SIG-M5 (cell line): ENCODE measurements at regions not wholly inside any gene's neighbourhood (a gene's known extent, or its start where the extent isn't known, plus 50 kb on each side); places are given as distances from the start of the nearest gene placed in this dataset.
"Not testable (repeated sequence)": the region's sequence is repeated elsewhere in the genome, so short reads cannot be mapped to it uniquely, and the experiment has no call there.

Source experiments
- DNase-seq: peaks from one replicate; lab custom pipeline; 2025; lab: John Stamatoyannopoulos, UW

DNA sequence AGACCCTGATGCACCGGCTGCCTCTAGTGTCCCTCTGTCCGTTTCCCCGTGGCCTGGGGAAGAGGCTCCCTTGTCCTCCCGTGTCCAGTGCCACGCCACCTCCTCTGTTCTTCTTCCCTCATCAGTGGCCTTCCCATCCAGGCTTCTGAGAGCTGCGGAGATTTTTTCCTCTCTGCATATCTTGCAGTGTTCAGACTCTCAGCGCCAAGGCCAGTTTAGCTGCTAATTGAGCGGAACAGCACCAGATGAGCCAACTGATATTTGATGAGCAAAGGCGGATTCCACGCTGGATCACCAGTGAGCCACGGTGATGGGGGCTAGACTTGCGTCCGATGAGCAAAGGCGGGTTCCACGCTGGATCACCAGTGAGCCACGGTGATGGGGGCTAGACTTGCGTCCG lies 257.6 kb downstream of the FOXL1 start:
- DNase-seq: no peak

DNA sequence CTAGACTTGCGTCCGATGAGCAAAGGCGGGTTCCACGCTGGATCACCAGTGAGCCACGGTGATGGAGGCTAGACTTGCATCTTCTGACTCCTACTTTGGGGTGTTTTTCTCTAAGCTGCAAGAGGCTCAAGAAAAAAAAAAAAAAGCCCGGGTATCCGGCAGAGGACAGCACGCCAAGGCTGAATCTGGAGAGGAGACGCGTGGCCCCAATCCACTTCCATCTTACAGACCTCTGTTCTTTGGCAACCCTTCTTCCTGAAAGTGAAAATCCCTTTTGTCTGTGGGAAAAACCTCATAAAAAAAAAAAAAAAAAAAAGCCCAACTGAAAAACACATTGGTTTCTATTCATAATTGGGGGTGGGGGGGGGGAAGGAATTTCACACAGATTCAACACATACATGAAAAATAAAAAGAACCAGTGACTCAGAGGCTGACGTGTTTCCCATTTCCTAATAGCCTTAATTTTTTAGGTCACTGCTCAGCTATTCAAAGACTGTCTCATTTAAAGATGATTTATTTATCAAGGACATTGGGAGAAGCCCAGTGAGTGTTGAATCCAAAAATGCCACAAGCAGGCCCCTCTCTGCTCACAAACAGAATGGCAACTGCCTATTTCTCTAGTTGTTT lies 258.3 kb downstream of the FOXL1 start:
- DNase-seq: no peak

DNA sequence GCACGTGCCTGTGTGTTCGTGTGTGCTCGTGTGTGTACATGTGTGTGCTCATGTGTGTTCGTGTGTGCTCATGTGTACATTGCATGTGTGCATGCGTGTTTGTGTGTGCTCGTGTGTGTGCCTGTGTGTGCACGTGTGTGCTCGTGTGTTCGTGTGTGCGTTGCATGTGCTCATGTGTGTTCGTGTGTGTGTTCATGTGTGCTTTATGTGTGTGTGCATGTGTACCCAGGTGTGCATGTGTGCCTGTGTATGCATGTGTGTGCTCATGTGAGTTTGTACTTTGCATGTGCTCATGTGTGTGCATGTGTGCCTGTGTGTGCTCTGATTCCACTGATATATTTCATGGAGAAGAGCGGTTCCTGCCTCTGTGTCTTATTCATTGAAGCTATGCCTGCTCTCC lies 265.5 kb downstream of the FOXL1 start:
- DNase-seq: no peak

DNA sequence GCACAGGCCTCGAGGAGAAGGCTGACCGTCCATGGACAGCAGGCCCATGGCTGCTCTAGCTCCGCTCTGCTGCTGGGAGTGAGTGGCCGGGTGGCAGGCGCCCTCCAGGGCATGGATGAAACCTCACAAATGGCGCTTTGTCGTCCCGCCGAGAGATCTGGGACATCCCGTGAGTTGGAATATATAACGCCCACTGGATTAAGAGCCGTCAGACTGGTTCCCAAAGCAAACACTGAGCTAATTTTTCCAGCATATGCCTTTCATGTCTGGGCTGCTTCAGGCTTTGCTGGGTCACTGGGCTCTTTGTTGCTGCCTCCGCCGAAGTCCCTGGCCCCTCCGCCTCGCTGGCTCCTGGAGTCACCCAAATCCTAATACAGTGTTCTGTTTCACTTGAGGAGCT lies 266.3 kb downstream of the FOXL1 start:
- DNase-seq: no peak

DNA sequence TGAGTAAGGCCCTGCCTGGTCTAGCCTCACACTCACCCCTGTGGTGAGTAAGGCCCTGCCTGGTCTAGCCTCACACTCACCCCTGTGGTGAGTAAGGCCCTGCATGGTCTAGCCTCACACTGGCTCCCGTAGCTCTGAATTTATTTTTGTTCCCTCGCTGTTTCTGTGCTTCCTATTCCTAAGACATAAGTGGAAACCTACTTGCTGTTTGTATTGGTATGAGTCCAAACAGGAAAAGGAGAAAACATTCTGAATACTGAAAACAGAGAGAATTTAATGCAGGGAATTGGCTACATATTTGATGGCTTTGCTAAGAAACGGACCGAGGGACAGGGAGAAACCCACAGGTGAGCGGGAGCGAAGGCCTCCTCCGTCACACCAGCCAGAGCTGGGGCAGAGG lies 267.8 kb downstream of the FOXL1 start:
- no peak for DNase-seq

DNA sequence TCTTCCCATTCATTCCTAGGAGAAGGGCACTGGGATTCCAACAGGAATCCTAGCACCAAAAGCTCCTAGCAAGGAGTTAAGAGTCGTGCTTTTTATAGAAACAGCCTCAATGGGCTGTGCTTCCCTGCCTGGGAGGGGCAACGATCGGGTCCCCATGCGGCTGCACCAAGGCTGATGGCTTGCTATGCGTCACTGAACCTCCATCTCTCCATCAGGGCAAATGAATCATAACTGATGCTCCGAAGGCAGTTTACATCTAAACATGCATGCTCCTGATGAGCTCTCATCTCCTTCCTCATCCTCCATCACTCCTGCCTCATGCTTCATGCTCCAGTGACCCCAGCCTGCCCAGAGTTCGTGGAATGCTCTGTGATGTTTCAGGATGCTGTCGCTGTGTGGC lies 270.5 kb downstream of the FOXL1 start:
- no peak for DNase-seq

DNA sequence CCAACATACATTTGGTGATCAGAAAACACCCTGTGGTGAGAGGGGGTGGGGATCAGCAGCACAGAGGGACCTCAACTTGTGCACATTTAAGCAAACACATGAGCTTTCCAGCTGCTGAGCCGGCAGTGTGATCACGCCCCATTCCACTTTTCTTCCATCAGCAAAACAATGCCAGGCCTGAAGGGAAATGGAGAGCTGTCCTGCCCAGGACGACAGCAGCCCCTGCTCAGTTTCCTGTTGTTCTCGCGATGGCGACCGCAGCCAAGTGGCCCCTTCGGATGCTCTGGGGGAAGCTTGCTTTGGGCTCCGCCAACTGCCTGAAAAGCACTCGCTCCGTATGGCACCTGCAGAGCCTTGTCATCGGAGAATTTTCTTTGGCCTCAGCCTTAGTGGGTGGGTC lies 272.3 kb downstream of the FOXL1 start:
- no peak for DNase-seq

DNA sequence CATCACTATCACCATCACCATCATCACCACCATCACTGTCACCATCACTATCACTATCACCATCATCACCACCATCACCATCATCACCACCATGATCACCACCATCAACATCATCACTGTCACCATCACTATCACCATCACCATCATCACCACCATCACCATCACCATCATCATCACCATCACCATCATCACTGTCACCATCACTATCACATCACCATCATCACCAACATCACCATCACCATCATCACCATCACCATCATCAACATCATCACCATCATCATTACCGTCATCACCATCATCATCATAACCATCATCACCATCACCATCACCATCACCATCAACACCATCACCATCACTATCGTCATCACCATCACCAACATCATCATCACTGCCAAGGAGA lies 273.8 kb downstream of the FOXL1 start:
- no peak for DNase-seq

DNA sequence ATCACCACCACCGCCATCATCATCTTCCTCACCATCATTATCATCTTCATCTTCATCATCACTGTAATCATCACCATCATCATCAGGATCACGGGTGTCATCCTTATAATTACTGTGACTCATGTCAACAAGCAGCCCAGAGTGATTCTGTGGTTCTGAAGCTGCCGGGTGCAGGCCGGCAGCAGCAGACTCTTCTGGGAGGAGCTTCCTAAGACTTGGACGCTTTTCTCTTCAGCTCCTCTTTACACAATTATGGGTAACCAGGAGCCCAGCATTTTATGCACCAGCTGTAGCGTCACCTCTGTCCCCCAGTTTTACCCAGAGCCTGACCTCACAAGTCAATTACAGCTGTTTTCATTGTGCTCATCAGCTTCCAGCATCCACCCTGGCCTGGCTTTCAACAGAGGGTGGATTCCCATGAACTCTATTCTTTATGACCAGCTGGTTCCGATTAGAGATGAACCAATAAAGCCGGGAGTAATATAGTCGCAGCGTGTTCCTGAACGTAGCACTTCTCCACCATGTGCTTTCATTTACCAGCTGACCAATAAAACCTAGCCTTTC lies 275.8 kb downstream of the FOXL1 start:
- DNase-seq: no peak

DNA sequence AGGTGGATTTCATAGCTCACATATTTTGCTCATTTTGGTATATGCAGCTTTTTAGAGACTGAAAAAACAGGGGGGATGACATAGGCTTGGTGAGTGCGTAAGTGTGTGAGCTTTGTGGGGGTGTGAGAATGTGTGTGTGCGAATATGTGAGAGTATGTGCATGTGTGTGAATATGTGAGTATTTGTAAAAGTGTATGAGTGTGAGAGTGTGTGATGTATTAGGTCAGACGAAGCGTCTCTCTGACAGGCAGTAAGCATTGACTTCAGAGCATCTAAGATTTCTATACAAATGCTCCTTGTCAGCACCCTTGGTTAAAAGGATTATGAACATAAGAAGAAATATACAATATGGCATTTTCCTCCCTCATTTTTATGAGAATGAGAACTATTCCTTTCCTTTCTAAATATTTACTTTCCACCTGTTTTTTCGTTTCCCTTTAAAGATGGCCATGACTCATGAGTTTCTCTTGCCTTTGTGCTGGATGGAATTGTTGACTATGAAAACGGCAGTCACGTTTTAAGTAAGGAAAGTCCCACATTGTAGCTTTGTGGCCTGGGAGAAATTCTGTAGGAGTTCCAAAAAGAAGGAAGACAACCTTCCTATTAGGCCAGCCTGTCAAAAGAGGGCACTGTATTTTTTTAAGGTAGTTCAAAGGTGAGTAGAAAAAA lies 276.4 kb downstream of the FOXL1 start:
- DNase-seq: no peak

DNA sequence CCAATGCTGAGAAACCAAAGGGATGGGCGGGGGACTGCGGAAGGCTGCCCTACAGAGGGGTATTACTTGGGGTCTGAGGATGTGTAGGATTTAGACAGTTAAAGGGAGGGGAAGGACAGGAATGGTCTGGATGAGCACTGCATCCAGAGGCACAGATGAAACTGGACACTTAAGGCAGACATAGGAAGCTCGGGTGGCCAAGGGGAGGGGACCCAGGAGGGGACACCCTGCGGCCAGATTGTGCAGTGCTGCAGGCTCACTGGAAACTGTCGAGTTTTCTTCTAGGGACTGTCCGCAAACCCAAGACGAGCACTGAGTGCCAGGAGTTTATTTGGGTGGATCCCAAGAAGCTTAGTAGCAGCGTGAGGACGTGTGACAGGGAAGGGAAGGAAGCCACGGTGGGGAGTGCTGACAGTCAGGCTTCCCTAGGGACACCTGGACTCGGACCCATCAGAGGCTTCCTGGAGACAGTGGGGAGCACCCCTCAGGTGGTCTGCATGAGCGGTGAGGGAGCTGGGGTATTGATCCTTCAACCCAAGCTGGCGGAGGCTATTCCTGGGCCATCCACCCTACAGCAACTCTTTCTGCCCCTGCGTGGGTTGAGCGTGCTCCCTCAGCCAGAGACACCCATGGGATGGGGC lies 278.7 kb downstream of the FOXL1 start:
- no peak for DNase-seq

DNA sequence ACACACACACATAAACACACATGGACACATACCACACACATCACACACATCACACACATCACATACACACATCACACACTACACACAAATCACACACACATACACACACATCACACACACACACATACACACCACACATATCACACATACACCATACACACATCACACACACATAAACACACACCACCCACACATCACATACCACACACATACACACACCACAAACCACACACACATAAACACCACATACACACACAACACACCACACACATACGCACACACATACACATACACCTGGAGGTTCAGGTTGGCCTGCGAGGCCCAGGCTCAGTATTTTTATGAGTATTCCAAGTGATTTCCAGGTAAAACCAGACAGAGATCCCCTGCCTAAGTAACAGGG lies 279.5 kb downstream of the FOXL1 start:
- DNase-seq: no peak

DNA sequence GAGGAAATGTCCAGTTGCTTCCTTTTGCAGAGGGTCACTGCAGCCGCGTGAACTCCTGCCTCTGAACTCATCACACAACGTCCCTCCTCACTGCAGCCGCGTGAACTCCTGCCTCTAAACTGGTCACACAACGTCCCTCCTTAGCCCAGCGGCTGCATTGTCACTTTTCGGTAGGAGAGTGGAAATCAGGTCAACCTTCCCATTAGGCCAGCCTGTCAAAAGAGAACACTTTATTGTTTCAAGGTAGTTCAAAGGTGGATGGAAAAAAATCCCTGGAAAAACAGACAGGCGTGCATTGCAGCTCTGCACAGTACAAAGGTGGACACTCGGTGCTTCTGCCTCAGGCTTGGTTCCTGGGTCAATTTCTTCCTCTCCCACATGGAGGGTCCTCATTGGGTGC lies 280.2 kb downstream of the FOXL1 start:
- no peak for DNase-seq

DNA sequence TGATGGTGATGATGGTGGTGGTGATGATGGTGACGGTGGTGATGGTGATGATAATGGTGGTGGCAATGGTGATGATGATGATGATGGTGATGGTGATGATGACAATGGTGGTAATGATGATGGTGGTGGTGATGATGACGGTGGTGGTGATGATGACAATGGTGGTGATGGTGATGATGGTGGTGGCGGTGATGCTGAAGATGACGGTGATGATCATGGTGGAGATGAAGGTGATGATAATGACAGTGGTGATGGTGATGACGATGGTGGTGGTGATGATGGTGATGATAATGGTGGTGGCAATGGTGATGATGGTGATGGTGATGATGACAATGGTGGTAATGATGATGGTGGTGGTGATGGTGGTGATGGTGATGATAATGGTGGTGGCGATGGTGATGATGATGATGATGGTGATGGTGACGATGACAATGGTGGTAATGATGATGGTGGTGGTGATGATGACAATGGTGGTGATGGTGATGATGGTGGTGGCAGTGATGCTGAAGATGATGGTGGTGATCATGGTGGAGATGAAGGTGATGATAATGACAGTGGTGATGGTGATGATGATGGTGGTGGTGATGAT lies 283.0 kb downstream of the FOXL1 start:
- not testable (repeated sequence) for DNase-seq

DNA sequence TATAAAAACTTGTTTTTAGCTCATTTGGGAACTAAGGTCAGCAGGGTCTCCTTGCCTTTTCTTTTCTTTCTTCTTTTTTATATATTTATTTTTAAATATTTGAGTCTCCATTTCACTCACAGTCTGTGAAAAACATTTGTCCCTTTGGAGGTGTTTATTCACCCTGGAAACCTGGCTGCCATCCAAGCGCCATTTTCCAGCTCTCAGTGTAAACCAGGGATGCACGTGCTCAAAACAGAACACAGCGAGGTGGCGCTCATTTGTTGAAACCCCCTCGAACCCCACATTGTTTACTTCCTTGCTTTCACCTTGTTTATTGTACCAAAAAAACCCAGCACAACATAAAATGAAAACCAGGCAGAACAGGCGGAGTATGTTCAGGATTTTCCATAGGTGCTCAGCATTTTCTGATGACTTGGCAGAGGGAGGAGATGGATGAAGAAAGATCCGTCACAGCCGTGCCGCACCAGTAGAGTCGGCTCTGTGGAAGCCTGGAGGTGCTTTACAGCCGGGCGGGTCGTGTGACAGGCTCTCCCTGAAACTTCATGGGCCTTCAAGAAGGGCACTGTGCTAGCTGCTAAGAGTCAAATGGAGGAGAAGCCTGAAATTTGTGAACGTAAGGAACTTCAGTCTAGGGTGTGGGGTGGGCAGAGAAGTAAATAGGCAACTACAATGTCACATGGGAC lies 284.4 kb downstream of the FOXL1 start:
- DNase-seq: no peak

DNA sequence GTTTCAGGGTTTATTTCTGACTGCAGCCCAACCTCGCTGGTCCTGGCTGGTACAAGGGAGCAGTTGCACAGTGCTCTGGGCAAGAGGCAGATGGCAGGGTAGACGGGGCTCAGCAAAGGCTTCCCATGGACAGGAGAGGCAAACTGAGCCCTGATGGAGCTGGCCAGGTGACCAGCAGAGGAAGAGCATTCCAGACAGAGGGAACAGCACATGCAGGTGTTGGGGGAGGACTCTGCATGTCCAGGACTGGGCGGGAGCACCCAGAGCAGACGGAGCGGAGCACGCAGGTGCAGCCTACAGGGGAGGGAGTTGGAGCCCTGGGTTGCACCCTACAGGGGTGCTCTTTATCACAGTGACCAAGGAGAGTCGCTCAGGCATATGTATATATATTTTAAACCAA lies 285.3 kb downstream of the FOXL1 start:
- DNase-seq: no peak

DNA sequence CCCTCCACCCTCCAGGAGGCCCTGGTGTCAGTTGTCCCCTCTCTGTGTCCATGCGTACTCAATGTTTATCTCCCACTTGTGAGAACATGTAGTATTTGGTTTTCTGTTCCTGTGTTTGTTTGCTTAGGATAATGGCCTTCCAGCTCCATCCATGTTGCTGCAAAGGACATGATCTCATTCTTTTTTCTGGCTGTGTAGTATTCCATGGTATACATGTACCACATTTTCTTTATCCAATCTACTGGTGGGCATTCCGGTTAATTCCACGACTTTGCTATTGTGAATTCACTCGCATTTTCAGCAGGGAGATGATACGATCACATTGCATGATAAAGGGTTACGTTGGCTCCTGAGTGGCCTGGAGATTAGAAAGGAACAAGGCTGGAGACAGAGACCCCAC lies 286.2 kb downstream of the FOXL1 start:
- DNase-seq: no peak

DNA sequence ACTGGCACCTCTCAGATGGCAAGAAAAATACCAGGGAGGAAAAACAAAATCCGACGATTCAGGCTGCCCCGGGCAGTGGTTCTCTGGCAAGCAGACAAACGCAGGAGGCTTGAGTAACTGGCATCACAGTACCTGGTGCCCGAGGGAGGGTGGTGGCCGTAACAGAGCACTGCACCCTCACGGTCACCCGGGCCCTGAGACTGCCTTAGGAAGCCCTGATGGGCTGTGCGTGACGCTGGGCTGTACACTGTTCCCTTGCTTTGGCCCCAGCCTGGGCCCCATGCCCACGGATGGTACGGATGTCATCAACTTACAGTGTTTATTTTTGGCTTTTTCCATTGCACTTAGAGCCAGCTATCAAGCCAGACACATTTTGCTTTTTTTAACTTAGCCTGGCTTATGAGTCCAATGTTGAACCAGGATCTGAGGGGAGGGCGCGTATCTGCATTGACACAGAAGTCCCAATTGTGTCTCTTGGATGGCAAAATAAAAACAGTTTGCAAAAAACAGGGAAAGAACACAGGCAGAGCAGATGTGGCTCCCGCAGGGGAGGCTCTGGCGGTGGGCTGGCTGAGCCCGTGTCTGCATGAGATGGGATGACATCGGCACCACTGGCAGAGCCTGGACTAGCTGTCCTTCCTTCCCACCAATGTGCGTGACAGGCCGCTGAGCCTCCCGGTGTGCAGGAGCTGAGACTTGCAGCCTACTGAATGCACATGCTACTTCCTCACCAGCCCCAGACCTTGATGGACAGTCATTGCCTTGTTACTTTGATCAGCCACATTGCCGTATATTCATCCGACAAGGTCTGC lies 287.7 kb downstream of the FOXL1 start:
- DNase-seq: no peak

DNA sequence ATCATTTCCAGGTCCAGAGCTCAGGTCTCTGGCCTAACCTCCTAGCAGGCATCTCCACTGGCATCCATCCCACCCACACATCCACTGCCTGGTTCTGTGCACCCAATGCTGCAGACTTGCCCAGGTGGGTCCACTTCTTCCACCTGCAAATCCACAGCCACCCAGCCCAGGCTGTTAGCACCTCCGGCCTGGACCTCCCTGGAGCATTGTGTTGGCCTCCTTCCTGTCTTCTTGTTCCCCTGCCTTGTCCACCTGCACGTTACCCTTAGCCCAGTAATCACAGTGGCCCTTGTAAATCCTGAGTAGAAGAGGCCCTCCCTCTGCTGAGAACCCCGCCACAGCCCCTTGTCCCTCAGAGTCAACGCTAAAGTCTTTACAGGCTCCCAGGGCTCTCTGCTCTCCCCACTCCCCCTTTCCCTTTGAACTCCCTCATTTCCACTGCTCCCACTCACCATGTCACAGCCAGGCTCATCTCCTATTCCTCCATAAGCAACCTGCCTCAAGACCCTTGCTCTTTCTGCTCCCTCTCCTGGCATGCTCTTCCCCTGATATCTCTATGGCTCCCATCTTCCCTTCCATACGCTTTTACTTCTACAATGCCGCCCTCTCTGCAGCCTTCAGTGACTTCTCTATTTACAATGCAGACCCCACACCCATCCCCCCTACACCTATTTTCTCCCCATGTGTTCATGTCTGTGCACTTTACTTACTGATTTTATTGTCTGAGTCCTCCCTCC lies 288.8 kb downstream of the FOXL1 start:
- no peak for DNase-seq

DNA sequence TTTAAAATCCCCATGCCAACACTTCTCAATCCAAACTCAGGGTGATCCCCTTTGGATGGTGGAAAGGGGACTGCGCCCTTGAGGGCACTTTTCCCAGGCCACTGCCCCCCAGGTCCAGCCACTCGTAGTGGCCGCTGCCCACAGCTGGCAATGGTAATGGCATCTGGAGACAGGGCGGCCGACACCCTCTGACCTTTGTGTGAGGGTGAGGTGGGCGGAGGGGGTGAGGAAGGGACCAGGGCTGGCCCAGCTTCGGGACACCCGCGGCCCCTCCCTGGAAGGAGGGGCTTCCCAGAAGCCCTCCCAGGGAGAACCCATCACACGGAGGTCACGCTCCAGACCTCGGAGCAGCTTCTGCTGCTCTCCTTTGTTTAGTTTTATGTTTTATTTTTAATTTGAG lies 289.7 kb downstream of the FOXL1 start:
- DNase-seq: no peak

DNA sequence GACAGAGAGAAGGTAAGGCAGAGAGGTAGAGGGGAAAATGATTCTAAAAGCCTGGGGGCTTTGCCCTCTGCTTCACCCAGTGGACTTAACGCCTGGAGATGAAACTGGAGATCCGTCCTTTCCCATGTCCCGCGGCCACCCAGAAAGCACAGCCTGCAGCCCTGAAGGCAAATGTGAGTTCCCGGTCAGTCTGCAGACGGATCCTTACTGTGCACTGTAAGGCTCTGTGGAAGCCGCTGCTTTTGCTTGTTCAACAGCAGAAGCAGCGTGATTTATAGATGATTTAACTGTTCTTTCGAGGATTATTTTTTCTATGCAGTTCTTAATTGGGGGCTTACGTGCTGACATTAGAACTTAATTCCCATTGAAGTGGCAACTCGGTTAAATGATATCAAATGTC lies 290.4 kb downstream of the FOXL1 start:
- DNase-seq: no peak
